Kidney (tissue), 13 donors: ENCODE measurements at regions not wholly inside any gene's neighbourhood (a gene's known extent, or its start where the extent isn't known, plus 50 kb on each side); places are given as distances from the start of the nearest gene placed in this dataset.
"Not testable (repeated sequence)": the region's sequence is repeated elsewhere in the genome, so short reads cannot be mapped to it uniquely, and the experiment has no call there.

Source experiments
- DNase-seq, 5 donors: peaks; one replicate each; pipeline ENCODE4 v3.0.0-alpha.2; 2013 to 2020
- FAIRE-seq: peaks from 2 replicates; lab custom pipeline; 2012; peaks lifted over from hg19 to GRCh38; lab: Jason Lieb, UNC
- H3K27ac ChIP-seq, 2 donors: one replicate each; pipeline ENCODE4 v1.7.0; 2013; ENCODE audit warnings: low read depth in 2 of 2, low read length in 2 of 2, inconsistent platforms in 1 of 2
- H3K27me3 ChIP-seq: one replicate; pipeline ENCODE4 v1.7.1; 2013; ENCODE audit warnings: low read length, inconsistent platforms; ENCODE audit not compliant: control insufficient read depth, insufficient read depth
- H3K36me3 ChIP-seq, 3 donors: one replicate each; pipeline versions ENCODE4 v1.7.0 to v1.7.1; 2013; ENCODE audit warnings: low read length in 3 of 3, control low read depth in 1 of 3, inconsistent platforms in 1 of 3; ENCODE audit not compliant: insufficient read depth in 3 of 3, control insufficient read depth in 2 of 3
- H3K4me1 ChIP-seq, 3 donors: one replicate each; pipeline versions ENCODE4 v1.7.0 to v1.7.1; 2013; ENCODE audit warnings: low read length in 3 of 3, inconsistent platforms in 1 of 3, low read depth in 1 of 3; ENCODE audit not compliant: control insufficient read depth in 2 of 3, insufficient read depth in 2 of 3
- H3K4me3 ChIP-seq, 3 donors: one replicate each; pipeline versions ENCODE4 v1.7.0 to v1.8.1; 2013; ENCODE audit warnings: low read length in 3 of 3, control low read depth in 1 of 3, inconsistent platforms in 1 of 3
- H3K9ac ChIP-seq, 3 donors: one replicate each; pipeline versions ENCODE4 v1.7.0 to v1.7.1; 2013; ENCODE audit warnings: low read length in 3 of 3, control low read depth in 1 of 3, inconsistent platforms in 1 of 3
- H3K9me3 ChIP-seq, 3 donors: one replicate each; pipeline versions ENCODE4 v1.7.0 to v1.7.1; 2013; ENCODE audit warnings: low read length in 3 of 3, control low read depth in 1 of 3, inconsistent platforms in 1 of 3; ENCODE audit not compliant: control insufficient read depth in 2 of 3, insufficient read depth in 1 of 3
- intact Hi-C: fragments of 100-400 bp; cut with DNase I; formaldehyde crosslinking; loops from one replicate; pipeline ENCODE4 v1.11.1; 2022
- TF ChIP-seq, protein P1 (sequence below): IDR thresholded peaks from 3 replicates; pipeline ENCODE4 v1.5.1; 2012; ENCODE audit warnings: mild to moderate bottlenecking, moderate library complexity, borderline replicate concordance; ENCODE audit not compliant: insufficient read depth; ENCODE audit errors: extremely low read depth
- donor health status: control.
- donor health status: control.
- donor health status: control.
- donor health status: control.
- donor health status: control.
- donor health status: DM: yes; HTN: yes; CAD: no.
- donor health status: Normal renal cell carcinoma (clear cell type).

DNA sequence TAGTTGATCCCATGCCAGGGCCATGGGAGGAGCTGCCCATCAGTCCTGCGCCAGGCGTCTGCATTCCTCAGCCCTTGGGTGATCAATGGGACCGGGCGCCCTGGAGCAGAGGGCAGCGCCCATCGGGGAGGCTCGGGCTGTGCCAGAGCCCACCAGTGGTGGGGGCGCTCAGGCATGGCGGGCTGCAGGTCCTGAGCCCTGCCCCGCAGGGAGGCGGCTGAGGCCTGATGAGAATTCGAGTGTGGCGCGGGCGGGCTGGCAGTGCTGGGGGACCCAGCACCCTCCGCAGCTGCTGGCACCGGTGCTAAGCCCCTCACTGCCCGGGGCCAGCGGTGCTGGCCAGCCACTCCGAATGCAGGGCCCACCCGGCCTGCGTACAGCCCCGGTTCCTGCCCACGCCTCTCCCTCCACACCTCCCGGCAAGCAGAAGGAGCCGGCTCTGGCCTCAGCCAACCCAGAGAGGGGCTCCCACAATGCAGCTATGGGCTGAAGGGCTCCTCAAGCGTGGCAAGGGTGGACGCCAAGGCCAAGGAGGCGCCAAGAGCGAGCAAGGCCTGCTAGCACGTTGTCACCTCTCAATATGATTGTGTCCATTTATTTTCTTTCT is 238.1 kb upstream of the OLFM3 start:
- H3K4me3 ChIP-seq = no peak overlapping the region
- H3K9me3 ChIP-seq = no peaks in the 10 kb centered on the region
- FAIRE-seq (no peak), DNase-seq (peak in 1 of 5 donors; percentile 49)
- no peaks in the 10 kb centered on the region for H3K36me3 ChIP-seq
- H3K27me3 ChIP-seq = no peaks in the 10 kb centered on the region
- TF ChIP-seq, protein P1, sequence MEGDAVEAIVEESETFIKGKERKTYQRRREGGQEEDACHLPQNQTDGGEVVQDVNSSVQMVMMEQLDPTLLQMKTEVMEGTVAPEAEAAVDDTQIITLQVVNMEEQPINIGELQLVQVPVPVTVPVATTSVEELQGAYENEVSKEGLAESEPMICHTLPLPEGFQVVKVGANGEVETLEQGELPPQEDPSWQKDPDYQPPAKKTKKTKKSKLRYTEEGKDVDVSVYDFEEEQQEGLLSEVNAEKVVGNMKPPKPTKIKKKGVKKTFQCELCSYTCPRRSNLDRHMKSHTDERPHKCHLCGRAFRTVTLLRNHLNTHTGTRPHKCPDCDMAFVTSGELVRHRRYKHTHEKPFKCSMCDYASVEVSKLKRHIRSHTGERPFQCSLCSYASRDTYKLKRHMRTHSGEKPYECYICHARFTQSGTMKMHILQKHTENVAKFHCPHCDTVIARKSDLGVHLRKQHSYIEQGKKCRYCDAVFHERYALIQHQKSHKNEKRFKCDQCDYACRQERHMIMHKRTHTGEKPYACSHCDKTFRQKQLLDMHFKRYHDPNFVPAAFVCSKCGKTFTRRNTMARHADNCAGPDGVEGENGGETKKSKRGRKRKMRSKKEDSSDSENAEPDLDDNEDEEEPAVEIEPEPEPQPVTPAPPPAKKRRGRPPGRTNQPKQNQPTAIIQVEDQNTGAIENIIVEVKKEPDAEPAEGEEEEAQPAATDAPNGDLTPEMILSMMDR = no peak
- no peak overlapping the region for H3K27ac ChIP-seq
- intact Hi-C loops = no loop called here
- no peaks in the 10 kb centered on the region for H3K4me1 ChIP-seq
- no peak overlapping the region for H3K9ac ChIP-seq

DNA sequence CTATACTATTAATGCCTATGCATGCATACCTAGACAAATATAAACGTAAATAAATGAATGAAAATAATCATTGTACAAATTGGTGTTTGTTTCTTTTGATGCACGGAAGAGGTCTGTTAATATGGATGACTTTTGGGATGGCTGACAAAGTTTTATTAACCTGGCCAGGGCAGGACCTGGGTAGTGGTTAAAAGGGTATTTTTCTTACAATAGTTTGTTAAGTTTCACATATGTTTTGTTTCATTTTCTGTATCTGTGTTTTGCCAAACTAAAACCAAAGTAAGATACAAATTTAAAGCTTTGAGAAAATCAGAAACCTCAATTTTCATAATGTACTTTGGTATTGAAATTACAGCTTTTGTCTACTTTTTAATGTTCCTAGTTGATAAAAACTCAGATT is 222.7 kb upstream of the OLFM3 start:
- H3K27ac ChIP-seq = no peak overlapping the region
- no peak overlapping the region for H3K9ac ChIP-seq
- no peak for FAIRE-seq
- H3K27me3 ChIP-seq = no peaks in the 10 kb centered on the region
- H3K9me3 ChIP-seq = no peaks in the 10 kb centered on the region
- no peaks in the 10 kb centered on the region for H3K36me3 ChIP-seq
- H3K4me3 ChIP-seq = no peak overlapping the region
- intact Hi-C loops = no loop called here
- TF ChIP-seq, protein P1 = no peak
- no peaks in the 10 kb centered on the region for H3K4me1 ChIP-seq
- no peak for DNase-seq

DNA sequence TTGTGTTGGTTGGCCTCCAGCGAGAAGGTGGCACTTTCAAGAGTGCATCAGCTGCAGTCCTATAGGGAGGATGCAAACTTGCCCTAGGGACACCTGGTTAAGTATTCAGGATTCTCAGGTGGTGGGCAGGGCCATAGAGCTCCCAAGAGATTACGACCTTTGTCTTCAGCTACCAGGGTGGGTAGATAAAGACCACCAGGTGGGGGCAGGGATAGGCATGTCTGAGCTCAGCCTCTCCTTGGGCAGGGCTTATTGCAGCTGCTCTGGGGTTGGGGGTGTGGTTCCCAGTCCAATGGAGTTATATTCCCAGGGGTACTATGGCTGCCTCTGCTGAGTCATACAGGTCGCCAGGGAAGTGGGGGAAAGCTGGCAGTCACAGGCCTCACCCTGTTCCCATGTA is 214.2 kb upstream of the OLFM3 start:
- intact Hi-C loops = not testable (repeated sequence)

DNA sequence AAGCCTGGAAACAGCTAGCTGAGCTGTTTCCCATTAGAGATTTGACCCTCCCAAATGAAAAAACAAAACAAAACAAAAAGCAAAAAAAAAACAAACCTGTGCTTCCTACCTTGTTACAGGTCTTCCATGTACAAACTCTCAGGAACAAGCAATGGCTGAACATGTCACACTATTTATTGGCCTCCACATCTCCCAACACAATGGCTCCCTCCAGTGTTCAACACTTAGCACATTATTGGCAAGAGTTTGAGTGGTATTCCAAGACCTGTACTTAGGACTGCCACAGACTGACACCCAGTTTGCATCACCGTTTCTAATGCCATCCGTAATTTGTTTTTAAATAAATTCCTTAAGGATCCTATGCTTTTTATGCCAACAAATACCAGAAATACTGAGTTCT is 195.0 kb upstream of the OLFM3 start:
- FAIRE-seq (peak; percentile 63), DNase-seq (peak in 4 of 5 donors; percentile 48 to 86 (median 70))
- TF ChIP-seq, protein P1 = peak; percentile 39
- intact Hi-C loops = no loop called here
- H3K4me1 ChIP-seq = no peaks in the 10 kb centered on the region
- H3K9me3 ChIP-seq = no peaks in the 10 kb centered on the region
- H3K36me3 ChIP-seq = no peaks in the 10 kb centered on the region
- H3K27me3 ChIP-seq = no peaks in the 10 kb centered on the region
- H3K27ac ChIP-seq = no peak overlapping the region
- no peak overlapping the region for H3K9ac ChIP-seq
- H3K4me3 ChIP-seq = no peak overlapping the region

More for the DNA sequence above, 214.2 kb upstream of the OLFM3 start:
- FAIRE-seq, H3K27ac ChIP-seq, H3K9me3 ChIP-seq, H3K4me3 ChIP-seq, H3K27me3 ChIP-seq, H3K4me1 ChIP-seq, DNase-seq, H3K9ac ChIP-seq, H3K36me3 ChIP-seq: not testable (repeated sequence)
